Gastroesophageal sphincter (tissue), 3 donors: ENCODE measurements at regions not wholly inside any gene's neighbourhood (a gene's known extent, or its start where the extent isn't known, plus 50 kb on each side); places are given as distances from the start of the nearest gene placed in this dataset.

Experiments used
- CTCF ChIP-seq, 4 experiments: fragments of 200-600 bp in 2 of 4; fragments of 450-650 bp in 2 of 4; sonication (generic) in 1 of 4; IDR thresholded peaks; one replicate each; pipeline ENCODE4 v1.5.1; 2017 to 2019; ENCODE audit warnings: antibody characterized with exemption in 4 of 4, mild to moderate bottlenecking in 2 of 4, moderate library complexity in 2 of 4
- EP300 ChIP-seq: sonication (generic); formaldehyde crosslinking; IDR thresholded peaks from one replicate; pipeline ENCODE4 v1.6.1; 2017; ENCODE audit warnings: antibody characterized with exemption, mild to moderate bottlenecking
- POLR2A ChIP-seq, 2 donors: fragments of 450-650 bp; IDR thresholded peaks; one replicate each; pipeline ENCODE4 v1.6.1; 2017; ENCODE audit warnings: antibody characterized with exemption in 2 of 2, mild to moderate bottlenecking in 2 of 2, moderate library complexity in 1 of 2
- POLR2AphosphoS5 ChIP-seq: sonication (generic); formaldehyde crosslinking; IDR thresholded peaks from one replicate; pipeline ENCODE4 v1.6.1; 2017; ENCODE audit warnings: antibody characterized with exemption

GRCh38 chr17:54795046-54795445 lies 105.6 kb upstream of the TOM1L1 start:
- no peak for TF ChIP-seq CTCF (IDR thresholded peaks at IDR 0.05)
- TF ChIP-seq POLR2A (IDR thresholded peaks at IDR 0.05) = no peak
- no peak for TF ChIP-seq POLR2AphosphoS5
- no peak for TF ChIP-seq EP300
